ENCODE measurements at regions not wholly inside any gene's neighbourhood (a gene's known extent, or its start where the extent isn't known, plus 50 kb on each side); places are given as distances from the start of the nearest gene placed in this dataset.
"Not testable (repeated sequence)": the region's sequence is repeated elsewhere in the genome, so short reads cannot be mapped to it uniquely, and the experiment has no call there.

DNA sequence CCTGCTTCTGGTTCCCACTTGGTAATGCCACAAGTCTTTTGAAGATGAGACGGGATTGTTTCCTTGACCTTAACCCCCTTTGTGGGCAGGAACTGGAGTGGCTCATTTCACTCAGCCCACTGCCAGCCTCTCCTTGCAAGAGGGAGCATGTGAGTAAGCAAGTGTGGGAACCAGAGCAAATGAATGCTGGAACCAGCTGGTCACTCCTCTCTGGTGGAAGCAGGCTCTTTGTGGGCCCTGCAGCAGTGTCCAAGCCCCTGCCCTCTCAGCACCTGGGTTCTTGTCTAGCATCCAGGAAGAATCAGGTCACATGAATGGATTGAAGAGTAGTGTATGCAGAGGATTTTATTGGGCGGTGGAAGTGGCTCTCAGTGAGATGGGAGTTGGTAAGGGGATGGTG lies 944.5 kb downstream of the QKI start:
- Histone ChIP-seq H3K36me3 (no peaks in the 10 kb centered on the region), H3K4me1 (no peaks in the 10 kb centered on the region), H3K4me3 (no peak overlapping the region), H3K9me3 (replicated peaks in 1 of 11) (peaks cover 9 to 22% (median 15%) of the 10 kb centered on the region in 11 experiments; a peak in 19 of 22 replicates), H3K27me3 (no peaks in the 10 kb centered on the region), H3K9ac (no peak overlapping the region), H3K4me2 (no peak overlapping the region), H3K27ac (no peak overlapping the region), H4K20me1 (no peaks in the 10 kb centered on the region)
- no peak for TF ChIP-seq Cebpa-rat (IDR thresholded peaks at IDR 0.05)

DNA sequence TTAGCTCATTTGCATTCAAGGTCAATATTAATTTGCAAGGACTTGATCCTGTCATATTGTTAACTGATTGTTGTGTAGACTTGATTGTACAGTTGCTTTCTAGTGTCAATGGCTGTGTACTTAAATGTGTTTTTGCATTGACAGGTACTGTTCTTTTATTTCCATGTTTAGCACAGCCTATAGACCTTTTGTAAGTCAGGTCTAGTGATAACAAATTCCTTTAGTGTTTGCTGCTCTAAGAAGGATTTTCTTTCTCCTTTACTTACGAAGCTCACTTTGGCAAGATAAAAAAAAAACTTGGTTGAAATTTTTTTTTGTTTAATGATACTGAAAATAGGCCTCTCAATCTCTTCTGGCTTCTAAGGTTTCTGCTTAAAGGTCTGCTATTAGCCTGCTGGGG lies 942.3 kb downstream of the QKI start:
- no peaks in the 10 kb centered on the region for H3K27me3 ChIP-seq
- H3K27ac ChIP-seq: no peak overlapping the region
- no peak overlapping the region for H3K4me2 ChIP-seq
- H3K36me3 ChIP-seq: no peaks in the 10 kb centered on the region
- no peak for TF ChIP-seq Cebpa-rat (IDR thresholded peaks at IDR 0.05)
- H3K4me3 ChIP-seq: no peak overlapping the region
- H3K9ac ChIP-seq: no peak overlapping the region
- H3K4me1 ChIP-seq: no peaks in the 10 kb centered on the region
- peaks cover 9 to 22% (median 15%) of the 10 kb centered on the region in 11 experiments; a peak in 19 of 22 replicates for H3K9me3 ChIP-seq (replicated peaks in 1 of 11)
- H4K20me1 ChIP-seq: no peaks in the 10 kb centered on the region

DNA sequence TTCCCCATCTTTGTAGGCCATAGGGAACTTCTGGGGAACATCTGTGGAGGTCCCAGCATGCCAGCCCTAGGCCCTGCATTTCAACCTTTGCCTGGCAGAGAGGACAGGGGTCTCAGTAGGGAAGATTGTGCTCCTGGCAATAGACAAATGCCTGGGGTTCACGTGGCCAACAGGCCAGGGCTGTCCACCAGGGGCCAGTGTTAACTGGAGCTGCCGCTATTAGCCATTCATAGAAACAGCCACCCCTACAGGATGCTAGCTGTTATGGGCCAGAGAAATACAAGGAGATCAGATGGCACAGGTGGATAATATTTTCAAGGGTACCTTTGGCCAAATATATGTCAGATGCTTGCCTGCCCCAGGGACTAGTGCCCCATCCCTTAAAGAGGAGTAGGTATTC lies 932.9 kb downstream of the QKI start:
- H3K4me1 ChIP-seq: no peaks in the 10 kb centered on the region
- no peaks in the 10 kb centered on the region for H3K36me3 ChIP-seq
- no peaks in the 10 kb centered on the region for H3K9me3 ChIP-seq (replicated peaks in 1 of 11)
- H3K27me3 ChIP-seq: no peaks in the 10 kb centered on the region
- H4K20me1 ChIP-seq: no peaks in the 10 kb centered on the region
- H3K9ac ChIP-seq: no peak overlapping the region
- no peak overlapping the region for H3K4me2 ChIP-seq
- no peak overlapping the region for H3K27ac ChIP-seq
- TF ChIP-seq Cebpa-rat (IDR thresholded peaks at IDR 0.05): no peak
- no peak overlapping the region for H3K4me3 ChIP-seq

DNA sequence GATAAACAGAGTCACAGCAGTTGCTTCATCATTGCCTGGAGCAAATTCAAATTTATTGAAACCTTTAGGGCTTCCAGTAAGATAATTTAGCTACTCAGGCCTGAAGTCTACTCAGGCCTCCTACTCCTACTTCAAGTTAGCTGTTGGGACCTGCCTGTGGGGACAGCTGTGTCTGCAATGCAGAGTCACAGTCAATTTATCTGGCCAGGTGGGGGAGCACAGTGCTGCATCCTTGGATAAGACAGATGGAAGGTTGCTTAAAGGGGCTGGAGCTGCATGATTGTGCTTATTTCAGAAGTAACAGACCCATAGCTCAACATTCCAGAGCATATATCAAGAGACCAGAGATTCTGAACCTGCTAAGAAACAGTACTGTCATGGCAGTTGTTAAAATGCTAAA lies 932.1 kb downstream of the QKI start:
- H3K36me3 ChIP-seq: no peaks in the 10 kb centered on the region
- no peak overlapping the region for H3K9ac ChIP-seq
- no peaks in the 10 kb centered on the region for H3K27me3 ChIP-seq
- no peaks in the 10 kb centered on the region for H3K9me3 ChIP-seq (replicated peaks in 1 of 11)
- H3K27ac ChIP-seq: no peak overlapping the region
- H3K4me1 ChIP-seq: no peaks in the 10 kb centered on the region
- no peak overlapping the region for H3K4me2 ChIP-seq
- no peak overlapping the region for H3K4me3 ChIP-seq
- H4K20me1 ChIP-seq: no peaks in the 10 kb centered on the region
- TF ChIP-seq Cebpa-rat (IDR thresholded peaks at IDR 0.05): no peak

DNA sequence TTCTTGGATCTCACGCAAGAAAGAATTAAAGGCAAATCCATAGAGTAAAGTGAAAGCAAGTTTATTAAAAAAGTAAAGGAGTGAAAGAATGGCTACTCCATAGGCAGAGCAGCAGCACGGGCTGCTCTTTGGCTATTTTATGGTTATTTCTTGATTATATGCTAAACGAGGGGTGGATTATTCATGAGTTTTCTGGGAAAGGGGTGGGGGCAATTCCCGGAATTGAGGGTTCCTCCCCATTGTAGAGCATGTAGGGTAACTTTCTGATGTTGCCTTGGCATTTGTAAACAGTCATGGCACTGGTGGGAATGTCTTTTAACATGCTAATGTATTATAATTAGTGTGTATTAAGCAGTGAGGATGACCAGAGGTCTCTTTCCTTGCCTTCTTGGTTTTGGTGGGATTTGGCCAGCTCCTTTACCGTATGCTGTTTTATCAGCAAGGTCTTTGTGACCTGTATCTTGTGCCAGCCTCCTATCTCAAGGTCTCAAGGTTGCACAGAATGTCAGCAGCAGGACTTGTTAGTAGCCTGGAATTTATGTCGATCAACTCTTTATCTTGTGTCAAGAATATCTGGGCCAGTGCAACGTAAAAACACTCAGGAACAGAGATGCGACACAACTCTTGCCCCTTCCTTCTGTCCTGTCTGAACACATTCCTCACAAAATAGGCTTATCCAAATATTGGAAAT lies 931.4 kb downstream of the QKI start:
- Histone ChIP-seq H3K4me2 (no peak overlapping the region), H3K4me3 (no peak overlapping the region), H3K9me3 (replicated peaks in 1 of 11) (no peaks in the 10 kb centered on the region), H3K27me3 (no peaks in the 10 kb centered on the region), H4K20me1 (no peaks in the 10 kb centered on the region), H3K27ac (no peak overlapping the region), H3K36me3 (no peaks in the 10 kb centered on the region), H3K9ac (no peak overlapping the region), H3K4me1 (no peaks in the 10 kb centered on the region)
- TF ChIP-seq Cebpa-rat (IDR thresholded peaks at IDR 0.05): no peak

DNA sequence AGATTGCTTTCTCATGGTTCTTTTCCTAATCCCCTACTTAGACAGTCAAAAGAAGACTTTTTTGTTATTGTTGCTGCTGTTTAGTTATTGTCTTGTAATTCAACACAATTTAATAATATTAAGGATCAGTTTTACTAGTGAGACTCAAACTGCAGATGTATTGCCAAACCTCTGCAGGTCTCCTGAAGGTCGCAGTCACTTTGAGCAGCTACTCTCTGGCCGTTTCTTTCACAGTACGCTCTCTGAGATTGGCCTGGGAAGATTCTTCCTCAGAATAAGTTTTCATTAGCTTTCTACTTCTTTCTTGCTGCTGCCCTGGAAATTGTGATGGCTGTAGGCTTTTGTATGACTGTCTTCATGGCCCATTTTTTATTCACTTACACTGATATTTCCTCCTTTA lies 930.8 kb downstream of the QKI start:
- Histone ChIP-seq H3K27me3 (no peaks in the 10 kb centered on the region), H3K27ac (no peak overlapping the region), H3K4me3 (no peak overlapping the region), H3K4me1 (no peaks in the 10 kb centered on the region), H3K36me3 (no peaks in the 10 kb centered on the region), H3K4me2 (no peak overlapping the region), H3K9me3 (replicated peaks in 1 of 11) (no peaks in the 10 kb centered on the region), H3K9ac (no peak overlapping the region), H4K20me1 (no peaks in the 10 kb centered on the region)
- no peak for TF ChIP-seq Cebpa-rat (IDR thresholded peaks at IDR 0.05)

DNA sequence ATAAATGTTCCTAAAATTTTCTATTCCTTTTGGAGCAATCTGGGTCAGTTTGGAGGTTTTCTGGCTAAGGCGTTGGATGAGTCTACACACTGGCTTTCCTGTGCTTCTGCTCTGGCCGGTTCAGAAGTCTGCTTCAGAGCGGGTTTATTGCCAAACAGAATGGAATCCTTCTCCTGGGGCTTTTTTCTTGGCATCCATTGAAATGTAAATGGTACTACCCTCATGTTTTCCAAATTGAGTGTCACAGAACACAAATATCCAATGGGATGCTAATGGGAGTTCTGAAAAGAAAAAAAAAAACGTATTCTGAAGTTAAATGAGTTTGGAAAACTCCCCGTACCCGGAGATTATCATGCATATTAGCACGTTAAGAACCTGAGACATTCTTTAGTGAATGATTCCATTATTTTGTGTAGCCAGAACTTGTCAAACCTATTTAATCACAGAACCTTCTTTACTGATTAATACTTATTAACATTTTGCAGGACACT lies 930.3 kb downstream of the QKI start:
- Histone ChIP-seq H3K36me3 (no peaks in the 10 kb centered on the region), H3K9ac (no peak overlapping the region), H3K4me1 (no peaks in the 10 kb centered on the region), H3K4me3 (no peak overlapping the region), H3K4me2 (no peak overlapping the region), H3K9me3 (replicated peaks in 1 of 11) (no peaks in the 10 kb centered on the region), H3K27ac (no peak overlapping the region), H4K20me1 (no peaks in the 10 kb centered on the region), H3K27me3 (no peaks in the 10 kb centered on the region)
- TF ChIP-seq Cebpa-rat (IDR thresholded peaks at IDR 0.05): no peak

DNA sequence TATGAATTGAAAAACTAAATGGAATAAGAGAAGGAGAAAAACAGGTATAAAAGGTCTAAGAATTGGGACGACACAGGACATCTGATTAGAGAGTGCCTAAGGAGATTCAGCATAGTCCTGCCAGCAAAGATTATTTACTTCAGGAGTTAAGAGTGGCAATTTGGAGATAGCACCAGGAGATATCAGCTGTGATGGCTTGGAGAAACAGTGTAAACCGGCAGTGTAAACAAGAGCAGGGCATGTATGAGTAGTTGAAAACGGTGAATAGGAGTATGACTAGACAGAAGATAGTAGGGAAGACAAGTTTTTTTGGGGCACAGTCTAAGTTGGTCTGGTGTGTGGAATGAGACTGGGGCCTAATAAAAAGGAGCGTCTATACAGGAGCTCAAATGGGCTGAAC lies 924.9 kb downstream of the QKI start:
- not testable (repeated sequence) for H3K4me3 ChIP-seq, H3K4me1 ChIP-seq, H4K20me1 ChIP-seq, H3K36me3 ChIP-seq, H3K27ac ChIP-seq, H3K4me2 ChIP-seq, H3K9ac ChIP-seq, H3K27me3 ChIP-seq
- H3K9me3 ChIP-seq (replicated peaks in 1 of 11): peaks cover 8 to 15% (median 10%) of the 10 kb centered on the region in 11 experiments; a peak in 15 of 22 replicates

DNA sequence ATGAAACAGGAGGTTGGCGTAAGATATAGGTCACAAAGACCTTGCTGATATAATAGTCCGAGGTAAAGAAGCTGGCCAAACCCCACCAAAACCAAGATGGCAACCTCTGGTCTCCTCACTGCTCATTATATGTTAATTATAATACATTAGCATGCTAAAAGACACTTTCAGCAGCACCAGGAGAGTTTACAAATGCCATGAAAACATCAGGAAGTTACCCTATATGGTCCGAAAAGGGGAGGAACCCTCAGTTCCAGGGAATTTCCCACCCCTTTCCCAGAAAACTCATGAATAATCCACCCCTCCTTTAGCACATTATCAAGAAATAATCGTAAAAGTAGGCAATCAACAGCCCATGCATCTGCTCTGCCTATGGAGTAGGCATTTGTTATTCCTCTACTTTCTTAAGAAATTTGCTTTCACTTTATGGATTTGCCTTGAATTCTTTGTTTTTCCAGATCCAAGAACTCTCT lies 923.4 kb downstream of the QKI start:
- Histone ChIP-seq H3K27me3 (no peaks in the 10 kb centered on the region), H3K4me3 (no peak overlapping the region), H3K4me1 (no peaks in the 10 kb centered on the region), H3K9me3 (replicated peaks in 1 of 11) (peaks cover 8 to 15% (median 10%) of the 10 kb centered on the region in 11 experiments; a peak in 15 of 22 replicates), H4K20me1 (no peaks in the 10 kb centered on the region), H3K27ac (no peak overlapping the region), H3K36me3 (no peaks in the 10 kb centered on the region), H3K9ac (no peak overlapping the region), H3K4me2 (no peak overlapping the region)
- no peak for TF ChIP-seq Cebpa-rat (IDR thresholded peaks at IDR 0.05)

Measured in BLaER1 treated with 17β-estradiol and CSF1 and Interleukin-3, amounts not matched to agents 10 nM and 100 nM (cell line).